Kidney tubule cell (primary cell): ENCODE measurements at regions not wholly inside any gene's neighbourhood (a gene's known extent, or its start where the extent isn't known, plus 50 kb on each side); places are given as distances from the start of the nearest gene placed in this dataset.

Experiments
- DNase-seq: peaks from one replicate; pipeline ENCODE4 v3.0.0-alpha.2; 2018; ENCODE audit warnings: low spot score

DNA sequence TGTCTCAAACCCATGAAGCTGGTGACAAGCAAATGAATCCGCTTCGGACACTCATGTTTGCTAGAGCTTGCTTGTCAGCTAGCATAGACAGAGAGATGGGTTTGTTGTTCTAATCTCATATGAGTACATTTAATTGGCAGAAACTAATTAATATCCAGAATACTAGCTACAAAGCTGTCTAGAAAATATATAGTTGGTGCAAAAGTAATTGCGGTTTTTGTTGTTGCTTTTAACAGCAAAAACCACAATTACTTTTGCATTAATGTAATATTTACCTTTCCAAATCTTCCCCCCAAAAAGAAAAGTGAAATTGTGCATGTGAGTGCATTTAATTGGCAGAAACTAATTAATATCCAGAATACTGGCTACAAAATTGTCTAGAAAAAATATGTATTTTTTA lies 1115.2 kb downstream of the TDRD15 start:
- no peak for DNase-seq

DNA sequence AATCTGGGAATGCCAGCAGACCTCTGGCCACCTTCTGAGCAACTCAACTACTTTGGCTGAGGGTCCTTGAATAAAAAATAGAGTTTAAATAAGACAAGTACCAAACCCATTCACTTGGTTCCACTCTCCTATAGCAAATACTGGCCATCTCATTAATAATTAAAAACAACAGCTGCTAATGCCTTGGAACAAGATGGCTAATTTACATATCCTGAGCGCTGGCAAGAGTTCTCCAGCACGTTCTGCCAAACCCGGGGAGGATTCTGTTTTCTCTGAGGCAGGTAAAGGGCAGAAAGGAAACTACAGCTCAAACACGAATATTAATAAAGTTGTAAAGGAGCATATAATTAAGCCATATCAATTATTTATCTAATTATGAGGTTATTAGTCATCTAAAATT lies 1123.7 kb downstream of the TDRD15 start:
- no peak for DNase-seq

DNA sequence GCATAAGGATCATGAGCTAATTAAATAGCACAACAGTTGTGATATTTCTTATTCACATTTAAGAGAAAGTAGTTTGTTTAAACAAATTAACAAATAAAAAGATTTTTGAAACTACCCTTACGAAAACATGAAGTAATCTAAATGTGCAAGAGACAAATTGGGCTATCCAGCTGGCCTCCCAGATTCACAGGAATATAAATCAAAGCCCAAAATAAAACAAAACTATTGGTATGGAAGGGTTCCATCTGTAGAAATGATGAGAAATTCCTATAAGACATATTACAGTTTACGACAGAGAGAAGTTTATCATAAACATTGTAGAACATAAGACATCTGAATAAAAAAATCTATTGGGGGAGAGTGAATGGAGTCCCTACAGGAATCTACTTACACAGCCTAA lies 1125.1 kb downstream of the TDRD15 start:
- no peak for DNase-seq

DNA sequence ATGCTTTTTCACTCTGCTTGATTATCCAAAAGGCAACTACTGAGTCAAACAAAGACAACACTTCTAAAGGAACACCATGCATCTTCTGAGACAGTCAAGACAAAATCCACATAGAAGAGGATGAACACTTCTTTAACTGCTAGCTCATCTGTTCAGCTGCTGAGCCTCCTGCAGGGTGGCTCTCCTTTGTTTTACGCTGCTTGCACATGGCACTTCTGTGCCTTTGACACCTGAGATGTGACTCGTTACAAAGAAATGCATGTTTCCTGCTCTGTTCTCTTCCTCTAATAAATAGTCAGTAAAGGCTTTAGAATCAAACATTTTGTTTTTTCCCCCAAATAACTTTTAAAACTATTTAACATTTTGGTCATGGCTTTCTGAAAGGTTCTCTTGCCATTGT lies 1129.4 kb downstream of the TDRD15 start:
- DNase-seq = peak; percentile 30

DNA sequence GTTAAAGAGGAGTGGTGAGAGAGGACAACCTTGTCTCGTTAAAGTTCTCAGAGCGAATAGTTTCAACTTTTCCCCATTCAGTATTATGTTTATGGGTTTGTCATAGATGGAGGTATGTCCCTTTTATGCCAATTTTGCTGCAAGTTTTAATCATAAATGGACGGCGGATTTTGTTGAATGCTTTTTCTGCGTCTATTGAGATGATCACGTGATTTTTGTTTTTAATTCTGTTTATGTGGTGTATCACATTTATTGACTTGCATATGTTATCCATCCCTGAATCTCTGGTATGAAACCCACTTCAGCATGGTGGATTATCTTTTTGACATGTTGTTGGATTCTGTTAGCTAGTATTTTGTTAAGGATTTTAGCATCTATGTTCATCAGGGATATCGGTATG lies 1123.8 kb upstream of the KLHL29 start:
- no peak for DNase-seq

DNA sequence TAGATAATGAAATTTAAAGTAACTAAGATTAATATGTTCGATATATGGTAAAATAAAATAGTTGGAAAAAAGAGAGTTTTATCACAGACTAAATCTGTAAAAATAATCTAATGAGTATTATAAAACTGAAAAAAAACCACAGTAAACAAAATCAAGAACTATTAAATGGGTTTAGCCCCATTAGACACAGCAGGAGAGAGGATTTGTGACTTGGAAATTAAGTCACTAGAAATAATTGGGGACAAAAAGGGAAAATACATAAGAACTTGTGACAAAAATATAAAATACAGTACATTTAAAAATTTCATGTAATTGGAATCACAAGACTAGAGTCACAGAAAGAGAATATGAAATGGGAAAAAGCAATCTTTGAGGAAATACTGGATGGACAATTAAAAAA lies 1114.6 kb upstream of the KLHL29 start:
- no peak for DNase-seq

DNA sequence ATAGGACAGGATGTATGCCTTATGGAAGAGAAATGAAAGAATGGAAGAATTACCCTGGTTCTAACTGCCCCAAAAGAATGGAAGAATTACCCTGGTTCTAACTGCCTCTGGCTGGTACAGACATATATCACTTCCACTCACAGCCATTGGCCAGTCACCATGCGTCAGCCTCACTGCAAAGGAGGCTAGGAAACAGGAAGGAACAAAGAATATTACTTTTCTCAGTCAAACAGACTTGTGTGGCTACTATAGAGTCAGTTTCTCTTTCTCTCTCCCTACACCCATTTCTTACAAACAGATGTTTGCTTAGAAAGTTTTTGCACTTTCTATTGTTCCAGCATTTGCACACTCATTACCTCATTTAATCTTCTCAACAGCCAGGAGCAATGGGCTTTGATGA lies 1111.1 kb upstream of the KLHL29 start:
- DNase-seq = no peak

DNA sequence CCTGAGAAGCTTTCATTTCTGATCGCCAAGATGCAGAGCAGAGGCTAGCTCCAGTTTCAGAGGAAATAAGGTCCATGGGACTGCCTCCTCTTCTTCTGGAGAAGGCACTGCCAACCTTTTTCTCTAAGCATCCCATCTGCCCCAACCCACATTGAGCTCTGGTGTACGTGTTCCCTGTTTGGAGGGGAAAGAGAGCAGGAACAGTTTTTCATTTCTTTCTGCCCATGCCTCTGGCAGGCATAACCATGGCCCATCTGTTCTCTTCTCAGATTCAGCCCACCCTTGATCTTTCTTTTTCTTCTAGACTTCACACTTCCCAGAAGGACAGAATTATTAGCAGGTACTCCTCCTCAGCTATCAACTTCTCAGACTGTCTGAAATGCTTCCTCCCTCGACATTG lies 1110.3 kb upstream of the KLHL29 start:
- DNase-seq = no peak

DNA sequence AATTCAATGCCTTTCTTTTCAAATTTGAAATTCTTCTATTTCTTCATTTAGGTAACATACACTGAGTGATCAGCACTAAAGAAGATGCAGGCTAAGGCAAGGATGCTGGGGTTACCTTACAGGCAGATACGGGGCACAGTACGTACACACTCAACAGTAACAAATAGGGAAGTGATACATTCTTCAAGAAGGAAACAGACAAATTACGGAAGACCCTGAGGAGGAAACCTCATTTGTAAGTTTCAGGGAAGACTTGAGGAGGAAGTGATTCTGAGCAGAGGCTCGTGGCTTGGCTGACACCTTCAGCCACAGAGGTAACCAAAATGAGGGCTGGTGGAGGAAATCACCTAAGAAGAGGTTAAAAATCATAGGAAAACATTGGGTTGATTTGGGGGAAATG lies 1108.3 kb upstream of the KLHL29 start:
- DNase-seq = no peak

DNA sequence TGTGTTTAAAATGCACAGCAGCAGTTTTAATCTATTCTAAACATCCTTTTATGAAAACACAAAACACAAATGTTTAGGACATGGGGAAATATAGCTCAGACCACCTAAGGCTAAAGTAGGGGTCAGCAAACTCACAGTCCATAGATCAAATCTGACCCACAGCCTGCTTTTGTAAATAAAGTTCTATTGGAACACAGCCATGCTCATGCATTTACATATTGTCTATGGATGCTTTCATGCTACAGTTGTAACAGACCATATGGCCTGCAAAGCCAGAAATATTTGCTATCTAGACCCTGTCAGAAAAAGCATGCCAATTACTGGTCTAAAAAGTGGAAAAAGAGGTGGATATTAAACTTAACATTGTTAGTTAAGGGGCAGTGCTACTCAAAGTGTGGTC lies 1105.4 kb upstream of the KLHL29 start:
- no peak for DNase-seq

DNA sequence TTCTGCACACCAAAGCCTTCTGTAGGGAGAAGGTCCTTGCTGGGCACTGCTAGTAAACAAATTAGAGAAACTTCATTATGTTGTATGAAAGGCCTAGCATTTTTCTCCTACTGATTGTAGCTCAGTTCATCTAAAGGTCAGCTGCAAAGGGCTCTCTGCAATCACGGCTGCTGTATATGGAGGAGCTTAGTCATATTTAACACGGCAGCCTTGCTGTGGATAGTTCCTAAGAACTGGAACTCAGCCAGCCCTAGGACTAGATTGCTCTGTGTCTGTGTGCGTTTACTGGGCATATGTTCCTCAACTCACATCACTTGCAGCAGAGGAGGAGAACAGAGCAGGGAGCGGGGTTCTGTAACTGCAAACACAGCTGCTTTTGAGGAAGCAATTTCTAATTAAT lies 1103.9 kb upstream of the KLHL29 start:
- DNase-seq = peak; percentile 46

DNA sequence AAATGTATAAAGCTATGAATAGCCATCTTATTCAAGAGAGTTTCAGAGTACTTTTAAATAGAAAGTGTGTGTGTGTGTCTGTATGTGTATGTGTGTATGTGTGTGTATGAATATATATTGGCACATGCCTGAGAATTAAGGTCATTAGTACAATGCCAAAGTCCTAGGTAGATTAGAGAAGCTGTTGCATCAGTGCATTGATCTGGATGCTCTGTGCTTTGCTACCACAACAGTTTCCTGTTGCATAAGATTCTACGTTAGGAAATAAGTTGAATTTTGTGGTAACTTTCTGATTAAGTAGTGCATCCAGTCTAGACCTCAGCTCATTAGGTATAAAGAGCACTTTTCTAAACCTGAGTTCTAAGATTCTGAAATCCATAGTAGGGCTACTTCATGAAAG lies 1102.8 kb upstream of the KLHL29 start:
- DNase-seq = no peak

DNA sequence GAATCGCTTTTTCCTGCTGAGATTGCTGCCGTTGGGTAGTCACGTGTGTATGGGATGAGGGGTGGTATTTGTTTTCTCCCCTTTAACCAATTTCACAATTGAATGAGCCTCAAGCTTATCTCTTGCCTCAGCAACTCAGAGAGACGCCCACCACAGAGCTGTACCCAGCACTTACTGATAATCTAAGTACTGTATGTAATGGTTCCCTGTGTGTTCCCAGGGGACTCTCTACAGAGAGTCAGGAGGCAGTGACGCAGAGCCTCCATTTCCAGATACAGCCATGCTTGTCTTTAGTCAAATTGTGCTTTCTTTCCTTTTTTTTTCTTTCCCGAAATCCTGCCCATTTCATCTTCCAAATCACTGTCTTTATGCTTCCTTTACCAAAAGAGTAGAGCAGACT lies 1102.1 kb upstream of the KLHL29 start:
- DNase-seq = no peak

DNA sequence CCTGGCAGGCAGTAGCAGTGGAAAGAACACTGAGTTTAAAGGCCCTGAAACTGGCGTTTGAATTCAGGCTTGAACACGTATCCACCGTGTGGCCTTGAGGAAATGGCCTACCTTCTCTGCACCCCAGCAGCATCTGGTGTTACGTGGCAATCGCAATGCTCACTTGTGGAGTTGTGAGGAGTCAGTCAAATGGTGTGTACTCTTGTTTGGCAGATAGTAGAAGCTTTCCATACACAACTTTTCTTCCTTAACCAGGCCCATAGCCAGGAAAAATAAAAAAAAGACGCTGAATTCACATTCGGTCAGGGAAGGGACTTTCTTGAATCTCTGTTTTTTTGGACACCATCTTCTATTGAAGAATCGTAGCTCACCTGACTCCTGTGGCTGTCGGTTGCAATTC lies 1101.5 kb upstream of the KLHL29 start:
- no peak for DNase-seq

DNA sequence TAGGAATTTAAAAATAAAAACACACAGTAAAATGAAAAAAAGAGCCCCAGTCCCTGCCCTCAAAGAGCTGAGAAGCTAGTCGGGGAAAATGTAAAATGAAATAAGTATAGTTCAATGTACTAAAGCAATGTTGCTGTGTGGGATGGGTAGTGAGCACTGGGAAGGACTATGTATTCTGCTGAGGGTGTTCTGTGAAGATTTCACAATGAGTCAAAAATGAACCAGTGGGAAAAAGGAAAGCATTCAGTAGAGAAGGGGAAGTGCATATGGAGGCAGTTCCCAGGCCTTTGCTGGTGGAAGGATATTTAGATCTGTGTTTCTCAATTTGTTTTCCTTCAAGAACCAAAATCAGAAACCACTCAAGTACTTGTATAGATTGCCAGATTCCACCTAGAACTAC lies 1094.7 kb upstream of the KLHL29 start:
- no peak for DNase-seq

DNA sequence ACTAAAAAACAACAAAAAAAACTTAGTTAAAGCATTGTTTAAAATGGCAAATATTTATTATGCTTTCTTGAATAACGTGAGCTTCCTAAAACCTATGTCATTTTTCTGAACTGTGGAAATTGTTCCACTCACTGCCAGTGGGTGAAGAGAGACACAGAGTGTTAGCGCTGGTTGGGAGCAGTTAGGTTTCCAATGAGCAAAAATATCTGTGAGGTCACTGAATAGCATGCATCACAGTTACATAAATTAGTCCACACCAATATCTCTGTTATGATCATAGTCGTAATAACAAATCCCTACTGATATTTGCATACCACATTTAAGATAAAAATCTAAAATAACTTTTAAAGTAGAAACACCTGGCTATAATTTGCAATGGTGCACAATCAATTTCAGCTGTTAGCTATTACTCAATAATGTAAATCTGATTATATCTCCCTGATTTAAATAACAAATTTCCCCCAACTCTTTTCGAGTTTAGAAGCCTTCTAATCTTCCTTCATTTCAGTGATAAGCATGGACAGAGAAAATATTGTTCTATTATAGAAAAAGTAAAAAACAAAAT lies 1094.0 kb upstream of the KLHL29 start:
- no peak for DNase-seq

DNA sequence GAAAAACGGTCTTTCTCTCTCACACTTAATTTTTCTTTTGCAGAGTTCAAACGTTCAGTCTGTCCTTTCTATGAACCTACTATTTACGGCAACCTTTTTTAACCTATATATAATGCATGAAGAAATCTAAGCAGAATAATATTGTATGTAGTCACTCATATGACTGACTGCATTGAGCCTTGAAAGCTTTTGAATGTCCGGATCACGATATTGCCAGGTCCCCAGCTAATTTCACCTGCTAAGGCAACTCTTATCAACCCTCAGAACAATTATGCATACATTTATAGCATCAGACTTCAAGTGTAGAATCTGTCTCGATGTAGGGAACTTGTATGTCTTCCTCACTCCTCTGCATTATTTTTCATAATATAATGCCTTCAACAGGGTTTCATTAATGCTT lies 1083.8 kb upstream of the KLHL29 start:
- no peak for DNase-seq

DNA sequence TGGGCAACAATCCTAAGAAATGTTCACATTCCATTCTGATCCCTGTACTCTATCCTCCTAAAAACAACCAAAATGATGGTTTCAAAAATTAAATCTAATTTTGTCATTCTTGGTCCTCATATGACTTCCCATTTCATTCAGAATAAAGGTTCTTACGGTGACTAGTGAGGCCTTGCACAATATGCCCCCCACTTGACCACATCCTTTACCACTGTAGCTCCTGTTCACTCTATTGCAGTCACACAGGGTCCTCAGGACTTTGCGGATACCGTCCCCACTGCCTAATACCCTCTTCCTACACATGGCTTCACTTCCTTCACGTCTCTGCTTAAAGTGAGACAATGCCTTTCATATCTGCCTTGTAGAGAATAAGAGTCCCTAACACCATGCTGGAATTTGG lies 1058.7 kb upstream of the KLHL29 start:
- DNase-seq = no peak

DNA sequence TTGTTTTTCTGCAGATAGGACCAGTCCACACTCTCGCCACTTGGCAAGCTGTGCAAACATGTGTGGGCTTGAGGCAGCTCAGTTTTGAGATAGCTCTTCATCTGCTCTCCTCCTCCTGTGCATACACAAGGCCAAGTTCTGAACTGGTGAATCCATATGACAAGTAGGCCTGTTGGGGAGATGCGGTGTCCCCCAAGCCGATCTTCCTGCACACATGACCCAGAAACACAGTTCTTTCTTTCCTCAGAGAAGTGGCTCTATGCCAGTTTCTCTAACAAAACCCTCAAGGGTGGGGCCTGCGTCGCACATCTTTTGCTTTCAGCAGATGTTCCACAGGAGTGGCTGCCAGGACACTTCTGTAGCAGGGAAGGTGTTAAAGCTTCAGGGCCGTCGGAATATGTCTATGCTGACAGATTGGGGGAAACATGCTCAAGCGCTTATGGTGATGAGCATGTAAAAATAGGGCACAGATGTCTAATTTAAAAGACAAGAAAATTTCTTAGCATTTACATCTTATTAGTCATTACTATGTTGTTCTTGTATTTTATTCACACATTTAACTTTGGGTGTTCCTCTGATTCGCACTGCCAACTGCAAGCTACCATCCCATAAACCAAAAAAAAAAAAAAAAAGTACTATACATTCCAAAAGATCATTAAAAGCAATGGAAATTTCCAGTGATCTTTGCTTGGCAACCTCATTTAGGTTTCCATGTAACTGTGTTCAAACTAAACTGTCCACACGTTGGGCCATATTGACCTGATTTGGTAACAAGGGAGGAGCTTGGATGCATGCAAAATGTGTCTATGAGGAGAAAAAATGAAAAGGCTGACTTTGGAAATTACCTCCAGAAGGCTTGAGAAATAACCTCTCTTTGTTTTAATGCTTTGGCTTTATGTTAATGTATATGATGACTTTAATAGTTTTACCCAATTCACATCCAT lies 1055.5 kb upstream of the KLHL29 start:
- no peak for DNase-seq

DNA sequence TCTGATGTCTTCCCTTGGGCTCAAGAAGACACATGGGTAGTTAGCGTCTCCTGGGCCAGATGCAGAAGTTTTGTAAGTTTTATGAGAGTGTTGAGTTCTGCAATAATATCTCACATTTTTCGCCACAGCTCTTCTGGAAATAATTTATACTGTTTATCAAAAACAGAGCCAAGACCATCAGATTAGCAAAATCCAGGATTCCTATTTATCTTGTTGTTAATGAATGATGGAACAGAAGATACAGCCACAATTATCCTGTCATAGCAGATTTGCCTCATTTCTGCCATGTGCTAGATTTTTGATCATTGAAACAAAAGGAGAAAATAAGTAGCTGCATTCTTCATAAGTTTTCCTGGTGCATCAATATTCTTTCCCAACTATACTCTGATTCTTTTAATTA lies 1048.6 kb upstream of the KLHL29 start:
- DNase-seq = no peak

DNA sequence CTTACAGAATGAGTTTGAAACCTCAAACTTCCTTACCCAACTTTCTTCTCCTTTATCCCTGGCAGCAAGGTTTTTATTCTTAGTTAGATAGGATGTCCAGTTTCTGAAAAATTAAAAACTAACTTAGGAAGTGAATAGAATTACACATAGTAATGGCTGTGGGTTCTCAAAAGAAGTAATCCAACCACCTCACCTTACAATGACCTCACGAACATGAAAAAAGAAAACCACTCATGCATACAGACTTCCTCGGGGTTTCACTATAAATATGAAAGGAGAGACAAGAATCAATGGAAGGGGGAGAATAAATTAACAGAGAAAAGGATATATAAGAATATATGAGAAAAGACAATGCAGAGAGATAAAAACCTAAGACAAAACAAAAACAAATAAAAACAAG lies 1044.3 kb upstream of the KLHL29 start:
- DNase-seq = peak; percentile 21

DNA sequence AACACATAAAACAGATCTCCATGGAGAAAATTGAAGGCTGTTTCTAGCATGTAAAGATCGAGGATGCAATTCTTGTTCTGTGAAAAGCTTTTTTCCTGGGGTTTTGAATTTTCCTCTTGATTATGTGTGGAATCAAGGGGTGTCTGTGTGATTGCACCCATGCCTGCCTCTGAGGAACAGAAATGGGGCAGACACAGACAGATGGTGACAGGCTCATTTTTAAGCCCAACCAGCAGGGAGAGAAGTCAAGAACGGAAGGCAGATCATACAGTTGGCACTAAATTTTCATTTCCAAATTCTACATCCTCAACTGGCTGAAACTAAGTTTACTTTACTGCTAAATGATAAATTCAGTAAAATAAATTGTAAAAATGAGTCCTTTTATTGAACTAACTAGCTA lies 1037.7 kb upstream of the KLHL29 start:
- DNase-seq = no peak

DNA sequence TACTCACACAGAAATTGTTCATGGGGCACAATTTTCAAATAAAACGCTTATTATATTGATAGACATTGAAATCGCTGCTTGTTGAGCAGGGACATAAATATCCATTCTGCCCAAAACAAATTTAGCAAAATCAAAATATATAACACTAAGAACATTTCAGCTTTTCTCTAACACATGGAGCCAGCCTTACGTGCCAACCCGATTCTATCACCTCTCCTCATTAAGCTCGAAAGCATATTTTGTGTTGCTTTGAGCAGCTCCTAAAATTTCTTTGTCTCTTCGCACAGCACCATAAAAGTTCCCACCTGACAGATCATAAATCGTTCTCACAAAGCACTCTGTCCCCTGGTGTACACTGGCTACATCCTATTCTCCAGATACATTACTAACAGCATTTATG lies 1034.4 kb upstream of the KLHL29 start:
- DNase-seq = no peak
